Mucosa of gallbladder (tissue), 1 donor: ENCODE measurements at regions not wholly inside any gene's neighbourhood (a gene's known extent, or its start where the extent isn't known, plus 50 kb on each side); places are given as distances from the start of the nearest gene placed in this dataset.
A peak's percentile ranks its signal among the peaks of the same experiment; 100 is the strongest.
"Not testable (repeated sequence)": the region's sequence is repeated elsewhere in the genome, so short reads cannot be mapped to it uniquely, and the experiment has no call there.

ENCODE experiments used
- DNase-seq: peaks from one replicate; pipeline ENCODE4 v3.0.0-alpha.2; 2020; ENCODE audit warnings: low spot score
- donor health status: DM: no; HTN: no; CAD: no.

- no peak for DNase-seq
These were observed 53.4 kb downstream of the MC4R start for GRCh38 chr18:60319129-60319528.

- no peak for DNase-seq
These were observed 60.8 kb downstream of the MC4R start for GRCh38 chr18:60311676-60312360.

GRCh38 chr18:60295674-60296073 lies 76.9 kb downstream of the MC4R start:
- DNase-seq = peak; percentile 41

- DNase-seq = no peak
These were observed 80.4 kb downstream of the MC4R start for GRCh38 chr18:60292186-60292585.

GRCh38 chr18:60279391-60279790 lies 93.2 kb downstream of the MC4R start:
- DNase-seq = no peak

- no peak for DNase-seq
These were observed 94.6 kb downstream of the MC4R start for GRCh38 chr18:60277855-60278480.

- DNase-seq = no peak
These were observed 105.0 kb downstream of the MC4R start for GRCh38 chr18:60267391-60268058.

- no peak for DNase-seq
These were observed 106.0 kb downstream of the MC4R start for GRCh38 chr18:60266558-60266957.

- no peak for DNase-seq
These were observed 113.4 kb downstream of the MC4R start for GRCh38 chr18:60259052-60259681.

- no peak for DNase-seq
These were observed 123.2 kb downstream of the MC4R start for GRCh38 chr18:60249388-60249787.

- DNase-seq = no peak
These were observed 123.9 kb downstream of the MC4R start for GRCh38 chr18:60248336-60249330.

GRCh38 chr18:60247103-60247502 lies 125.5 kb downstream of the MC4R start:
- no peak for DNase-seq

GRCh38 chr18:60246606-60247005 lies 126.0 kb downstream of the MC4R start:
- no peak for DNase-seq

- no peak for DNase-seq
These were observed 127.5 kb downstream of the MC4R start for GRCh38 chr18:60245096-60245495.

GRCh38 chr18:60239024-60239710 lies 133.4 kb downstream of the MC4R start:
- DNase-seq = not testable (repeated sequence)

GRCh38 chr18:60235164-60235563 lies 137.4 kb downstream of the MC4R start:
- no peak for DNase-seq

GRCh38 chr18:60232541-60232940 lies 140.0 kb downstream of the MC4R start:
- DNase-seq = no peak

- no peak for DNase-seq
These were observed 143.7 kb downstream of the MC4R start for GRCh38 chr18:60228609-60229595.

- no peak for DNase-seq
These were observed 157.1 kb downstream of the MC4R start for GRCh38 chr18:60215432-60215831.

GRCh38 chr18:60209042-60209441 lies 163.5 kb downstream of the MC4R start:
- DNase-seq = no peak
